H9 (cell line): ENCODE measurements at regions not wholly inside any gene's neighbourhood (a gene's known extent, or its start where the extent isn't known, plus 50 kb on each side); places are given as distances from the start of the nearest gene placed in this dataset.

Experiments used
- DNase-seq: peaks from one replicate; pipeline ENCODE4 v3.0.0-alpha.2; 2017
- H2AFZ ChIP-seq: one replicate; pipeline ENCODE4 v1.6.1; 2013; ENCODE audit warnings: mild to moderate bottlenecking, low read length, control low read depth, moderate library complexity
- H2AK5ac ChIP-seq: 2 replicates; pipeline ENCODE4 v1.6.1; 2013; ENCODE audit warnings: low read length, control low read depth, mixed read lengths; ENCODE audit not compliant: insufficient read length
- H2BK120ac ChIP-seq: one replicate; pipeline ENCODE4 v1.6.1; 2013; ENCODE audit warnings: low read depth, mild to moderate bottlenecking, low read length, control low read depth, inconsistent platforms; ENCODE audit not compliant: poor library complexity, severe bottlenecking
- H2BK12ac ChIP-seq: 2 replicates; pipeline ENCODE4 v1.6.1; 2013; ENCODE audit warnings: low read length, control low read depth, mixed read lengths, low read depth; ENCODE audit not compliant: insufficient read length
- H2BK15ac ChIP-seq: 2 replicates; pipeline ENCODE4 v1.6.1; 2013; ENCODE audit warnings: low read depth, low read length, control low read depth
- H2BK20ac ChIP-seq: one replicate; pipeline ENCODE4 v1.6.1; 2013; ENCODE audit warnings: low read depth, mild to moderate bottlenecking, low read length, control low read depth, inconsistent platforms; ENCODE audit not compliant: poor library complexity, severe bottlenecking
- H2BK5ac ChIP-seq: 2 replicates; pipeline ENCODE4 v1.6.1; 2013; ENCODE audit warnings: low read length, control low read depth, mixed read lengths; ENCODE audit not compliant: insufficient read length
- H3K14ac ChIP-seq: 2 replicates; pipeline ENCODE4 v1.6.1; 2013; ENCODE audit warnings: low read length, control low read depth; ENCODE audit not compliant: insufficient read depth
- H3K18ac ChIP-seq: 2 replicates; pipeline ENCODE4 v1.6.1; 2013; ENCODE audit warnings: low read depth, mild to moderate bottlenecking, mixed read lengths, low read length, control low read depth; ENCODE audit not compliant: insufficient read length
- H3K23ac ChIP-seq: 2 replicates; pipeline ENCODE4 v1.6.1; 2013; ENCODE audit warnings: low read length, control low read depth, mixed read lengths, low read depth; ENCODE audit not compliant: insufficient read length
- H3K23me2 ChIP-seq: 2 replicates; pipeline ENCODE4 v1.6.1; 2013; ENCODE audit warnings: low read depth, mild to moderate bottlenecking, mixed read lengths, low read length, control low read depth; ENCODE audit not compliant: insufficient read length, poor library complexity, severe bottlenecking
- H3K27ac ChIP-seq: 2 replicates; pipeline ENCODE4 v1.5.1; 2013; ENCODE audit warnings: low read length, control low read depth, mixed read lengths, low read depth; ENCODE audit not compliant: insufficient read length
- H3K27me3 ChIP-seq: 2 replicates; pipeline ENCODE4 v1.6.1; 2013; ENCODE audit warnings: low read length, control low read depth, inconsistent platforms; ENCODE audit not compliant: insufficient read depth
- H3K4ac ChIP-seq: 2 replicates; pipeline ENCODE4 v1.6.1; 2013; ENCODE audit warnings: low read depth, mild to moderate bottlenecking, control low read depth, inconsistent platforms, low read length, moderate library complexity
- H3K4me1 ChIP-seq: 2 replicates; pipeline ENCODE4 v1.6.1; 2013; ENCODE audit warnings: low read length, control low read depth, inconsistent platforms; ENCODE audit not compliant: insufficient read depth
- H3K4me2 ChIP-seq: 2 replicates; pipeline ENCODE4 v1.6.1; 2013; ENCODE audit warnings: low read length, control low read depth, mixed read lengths; ENCODE audit not compliant: insufficient read length, insufficient read depth
- H3K56ac ChIP-seq: 2 replicates; pipeline ENCODE4 v1.6.1; 2013; ENCODE audit warnings: low read depth, mild to moderate bottlenecking, mixed read lengths, low read length, control low read depth; ENCODE audit not compliant: insufficient read length
- H3K79me1 ChIP-seq: 2 replicates; pipeline ENCODE4 v1.6.1; 2013; ENCODE audit warnings: low read depth, mild to moderate bottlenecking, moderate library complexity, low read length, control low read depth, inconsistent platforms; ENCODE audit not compliant: insufficient read depth, poor library complexity, severe bottlenecking
- H3K79me2 ChIP-seq: 2 replicates; pipeline ENCODE4 v1.6.1; 2013; ENCODE audit warnings: low read length, control low read depth, inconsistent platforms; ENCODE audit not compliant: insufficient read depth
- H3K9ac ChIP-seq: 2 replicates; pipeline ENCODE4 v1.6.1; 2013; ENCODE audit warnings: low read length, control low read depth, mixed read lengths; ENCODE audit not compliant: insufficient read length; ENCODE audit errors: extremely low read depth
- H3K9me3 ChIP-seq: one replicate; pipeline ENCODE4 v1.6.1; 2013; ENCODE audit warnings: low read depth, low read length, inconsistent platforms; ENCODE audit not compliant: control insufficient read depth
- H3T11ph ChIP-seq: one replicate; pipeline ENCODE4 v1.6.1; 2013; ENCODE audit warnings: mild to moderate bottlenecking, low read length, control low read depth, inconsistent platforms
- H4K20me1 ChIP-seq: one replicate; pipeline ENCODE4 v1.6.1; 2013; ENCODE audit not compliant: control insufficient read depth, insufficient read length, insufficient read depth
- H4K5ac ChIP-seq: 2 replicates; pipeline ENCODE4 v1.6.1; 2013; ENCODE audit warnings: low read depth, mild to moderate bottlenecking, mixed read lengths, low read length, control low read depth; ENCODE audit not compliant: insufficient read length
- H4K8ac ChIP-seq: replicated peaks from 2 replicates; pipeline ENCODE4 v1.6.1; 2013; ENCODE audit warnings: low read length, control low read depth, mixed read lengths, low read depth; ENCODE audit not compliant: insufficient read length
- H4K91ac ChIP-seq: 2 replicates; pipeline ENCODE4 v1.6.1; 2013; ENCODE audit warnings: low read depth, mild to moderate bottlenecking, moderate library complexity, mixed read lengths, low read length, control low read depth; ENCODE audit not compliant: insufficient read length
- H3K27ac Mint-ChIP-seq, 3 experiments: 2 replicates in 2 of 3; 3 replicates in 1 of 3; pipeline ENCODE4 v1.8.0; 2020 to 2021; ENCODE audit warnings: mixed read lengths in 3 of 3, mild to moderate bottlenecking in 1 of 3, moderate library complexity in 1 of 3
- H3K27me3 Mint-ChIP-seq: 2 replicates; pipeline ENCODE4 v1.8.0; 2021; ENCODE audit warnings: low read depth, mild to moderate bottlenecking, moderate library complexity, mixed read lengths
- H3K36me3 Mint-ChIP-seq, 3 experiments: 2 replicates in 2 of 3; 3 replicates in 1 of 3; pipeline ENCODE4 v1.8.0; 2020 to 2021; ENCODE audit warnings: low read depth in 3 of 3, mixed read lengths in 3 of 3; ENCODE audit not compliant: insufficient read depth in 1 of 3
- H3K4me1 Mint-ChIP-seq, 2 experiments: 2 replicates each; pipeline ENCODE4 v1.8.0; 2020; ENCODE audit warnings: mixed read lengths in 2 of 2
- H3K4me3 Mint-ChIP-seq, 2 experiments: 2 replicates in 1 of 2; 3 replicates in 1 of 2; pipeline ENCODE4 v1.8.0; 2020 to 2021; ENCODE audit warnings: mild to moderate bottlenecking in 2 of 2, mixed read lengths in 2 of 2, moderate library complexity in 1 of 2
- H3K9me3 Mint-ChIP-seq, 2 experiments: 2 replicates in 1 of 2; 3 replicates in 1 of 2; pipeline ENCODE4 v1.8.0; 2020; ENCODE audit warnings: mild to moderate bottlenecking in 2 of 2, mixed read lengths in 2 of 2, moderate library complexity in 1 of 2
- WGBS: extraction: QIAGEN DNeasy Blood & Tissue Kit; methylation state at CpG from one replicate; pipeline ENCODE4 v1.1.7; 2013; ENCODE audit warnings: missing lambda C conversion rate, low lambda C conversion rate, mixed read lengths; ENCODE audit not compliant: insufficient read length; ENCODE audit errors: extremely low coverage; 5-methylcytosine and 5-hydroxymethylcytosine counted together
- TF ChIP-seq, protein P1 (sequence below): fragments of 200-600 bp; sonication (generic); conservative IDR thresholded peaks from 3 replicates; pipeline ENCODE4 v1.8.0; 2021; ENCODE audit warnings: antibody characterized with exemption, mild to moderate bottlenecking

DNA sequence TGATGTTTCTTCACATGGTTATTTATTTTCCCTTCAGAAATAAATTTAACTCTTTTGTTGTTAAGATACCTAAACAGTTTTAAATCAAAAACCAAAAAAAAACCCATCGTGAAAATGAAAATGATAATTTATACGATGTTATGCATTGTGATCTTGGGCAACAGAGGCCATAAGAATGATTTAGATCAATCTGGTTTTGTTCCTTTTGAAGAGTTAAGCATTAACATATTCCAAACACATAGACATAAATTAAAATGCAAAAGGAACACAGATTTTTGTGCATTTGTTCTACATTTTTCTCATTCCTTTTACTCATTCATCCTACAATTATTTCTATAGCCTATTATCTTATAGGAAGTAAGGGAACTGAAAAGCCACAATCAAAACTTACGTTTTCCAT is 226.1 kb upstream of the SEMA3D start:
- no CpG with 5 or more reads among the region's 3 CpGs for WGBS
- no peaks in the 10 kb centered on the region for H3K9me3 Mint-ChIP-seq
- no peak overlapping the region for H3K4me3 Mint-ChIP-seq

More for the DNA sequence above, 226.1 kb upstream of the SEMA3D start:
- Histone ChIP-seq H3K27me3 (no peaks in the 10 kb centered on the region), H2AFZ (no peak overlapping the region), H3K79me2 (no peaks in the 10 kb centered on the region), H2BK5ac (no peak overlapping the region), H3K4ac (no peak overlapping the region), H4K8ac (no peak overlapping the region), H4K20me1 (no peaks in the 10 kb centered on the region), H3K4me1 (no peaks in the 10 kb centered on the region), H3K27ac (no peak overlapping the region), H3K9me3 (no peaks in the 10 kb centered on the region), H4K91ac (no peak overlapping the region), H3K4me2 (no peak overlapping the region), H3K56ac (no peak overlapping the region), H2AK5ac (no peak overlapping the region), H3K79me1 (no peaks in the 10 kb centered on the region), H3K14ac (no peak overlapping the region), H2BK15ac (no peak overlapping the region), H4K5ac (no peak overlapping the region), H2BK12ac (no peak overlapping the region), H3K9ac (no peak overlapping the region), H2BK120ac (no peak overlapping the region), H3T11ph (no peak overlapping the region), H3K23me2 (no peaks in the 10 kb centered on the region), H3K18ac (no peak overlapping the region), H3K23ac (no peak overlapping the region), H2BK20ac (no peak overlapping the region)
- H3K4me1 Mint-ChIP-seq = peaks cover 8% of the 10 kb centered on the region in 2 experiments
- no peak overlapping the region for H3K27ac Mint-ChIP-seq
- TF ChIP-seq, protein P1, sequence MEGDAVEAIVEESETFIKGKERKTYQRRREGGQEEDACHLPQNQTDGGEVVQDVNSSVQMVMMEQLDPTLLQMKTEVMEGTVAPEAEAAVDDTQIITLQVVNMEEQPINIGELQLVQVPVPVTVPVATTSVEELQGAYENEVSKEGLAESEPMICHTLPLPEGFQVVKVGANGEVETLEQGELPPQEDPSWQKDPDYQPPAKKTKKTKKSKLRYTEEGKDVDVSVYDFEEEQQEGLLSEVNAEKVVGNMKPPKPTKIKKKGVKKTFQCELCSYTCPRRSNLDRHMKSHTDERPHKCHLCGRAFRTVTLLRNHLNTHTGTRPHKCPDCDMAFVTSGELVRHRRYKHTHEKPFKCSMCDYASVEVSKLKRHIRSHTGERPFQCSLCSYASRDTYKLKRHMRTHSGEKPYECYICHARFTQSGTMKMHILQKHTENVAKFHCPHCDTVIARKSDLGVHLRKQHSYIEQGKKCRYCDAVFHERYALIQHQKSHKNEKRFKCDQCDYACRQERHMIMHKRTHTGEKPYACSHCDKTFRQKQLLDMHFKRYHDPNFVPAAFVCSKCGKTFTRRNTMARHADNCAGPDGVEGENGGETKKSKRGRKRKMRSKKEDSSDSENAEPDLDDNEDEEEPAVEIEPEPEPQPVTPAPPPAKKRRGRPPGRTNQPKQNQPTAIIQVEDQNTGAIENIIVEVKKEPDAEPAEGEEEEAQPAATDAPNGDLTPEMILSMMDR = no peak
- no peaks in the 10 kb centered on the region for H3K27me3 Mint-ChIP-seq
- DNase-seq = no peak
- H3K36me3 Mint-ChIP-seq = no peaks in the 10 kb centered on the region
